22Rv1 (cell line): ENCODE measurements at regions not wholly inside any gene's neighbourhood (a gene's known extent, or its start where the extent isn't known, plus 50 kb on each side); places are given as distances from the start of the nearest gene placed in this dataset.

Experiments used
- H3K27ac ChIP-seq: fragments of 450-650 bp; 2 replicates; pipeline ENCODE4 v1.5.1; 2017
- ZFX ChIP-seq: fragments of 450-650 bp; IDR thresholded peaks from 2 replicates; pipeline ENCODE4 v1.6.1; 2017; ENCODE audit warnings: antibody characterized with exemption, borderline replicate concordance
- TF ChIP-seq, protein P1 (sequence below): fragments of 450-650 bp; IDR thresholded peaks from 2 replicates; pipeline ENCODE4 v1.5.1; 2017; ENCODE audit warnings: mild to moderate bottlenecking

DNA sequence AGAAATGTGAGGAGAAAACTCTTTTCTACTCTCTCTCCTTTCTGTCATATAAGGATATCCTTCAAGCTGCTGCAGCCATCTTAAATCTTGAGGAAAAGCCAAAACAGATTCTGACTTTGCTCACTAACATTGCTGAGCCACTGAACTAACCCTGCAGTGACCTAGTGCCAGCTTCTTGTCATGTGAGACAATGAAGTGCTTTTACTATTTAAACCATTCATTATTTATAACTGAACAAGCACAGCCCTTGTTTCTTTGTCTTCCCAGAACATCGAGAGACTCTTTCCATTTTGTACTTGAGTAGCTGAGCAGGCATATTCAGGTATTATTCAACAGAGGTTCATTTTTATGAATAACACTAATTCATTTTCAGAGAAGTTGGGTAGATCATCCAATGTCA lies 455.0 kb upstream of the TMPO start:
- H3K27ac ChIP-seq = no peak overlapping the region
- TF ChIP-seq, protein P1, sequence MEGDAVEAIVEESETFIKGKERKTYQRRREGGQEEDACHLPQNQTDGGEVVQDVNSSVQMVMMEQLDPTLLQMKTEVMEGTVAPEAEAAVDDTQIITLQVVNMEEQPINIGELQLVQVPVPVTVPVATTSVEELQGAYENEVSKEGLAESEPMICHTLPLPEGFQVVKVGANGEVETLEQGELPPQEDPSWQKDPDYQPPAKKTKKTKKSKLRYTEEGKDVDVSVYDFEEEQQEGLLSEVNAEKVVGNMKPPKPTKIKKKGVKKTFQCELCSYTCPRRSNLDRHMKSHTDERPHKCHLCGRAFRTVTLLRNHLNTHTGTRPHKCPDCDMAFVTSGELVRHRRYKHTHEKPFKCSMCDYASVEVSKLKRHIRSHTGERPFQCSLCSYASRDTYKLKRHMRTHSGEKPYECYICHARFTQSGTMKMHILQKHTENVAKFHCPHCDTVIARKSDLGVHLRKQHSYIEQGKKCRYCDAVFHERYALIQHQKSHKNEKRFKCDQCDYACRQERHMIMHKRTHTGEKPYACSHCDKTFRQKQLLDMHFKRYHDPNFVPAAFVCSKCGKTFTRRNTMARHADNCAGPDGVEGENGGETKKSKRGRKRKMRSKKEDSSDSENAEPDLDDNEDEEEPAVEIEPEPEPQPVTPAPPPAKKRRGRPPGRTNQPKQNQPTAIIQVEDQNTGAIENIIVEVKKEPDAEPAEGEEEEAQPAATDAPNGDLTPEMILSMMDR = no peak
- no peak for TF ChIP-seq ZFX

DNA sequence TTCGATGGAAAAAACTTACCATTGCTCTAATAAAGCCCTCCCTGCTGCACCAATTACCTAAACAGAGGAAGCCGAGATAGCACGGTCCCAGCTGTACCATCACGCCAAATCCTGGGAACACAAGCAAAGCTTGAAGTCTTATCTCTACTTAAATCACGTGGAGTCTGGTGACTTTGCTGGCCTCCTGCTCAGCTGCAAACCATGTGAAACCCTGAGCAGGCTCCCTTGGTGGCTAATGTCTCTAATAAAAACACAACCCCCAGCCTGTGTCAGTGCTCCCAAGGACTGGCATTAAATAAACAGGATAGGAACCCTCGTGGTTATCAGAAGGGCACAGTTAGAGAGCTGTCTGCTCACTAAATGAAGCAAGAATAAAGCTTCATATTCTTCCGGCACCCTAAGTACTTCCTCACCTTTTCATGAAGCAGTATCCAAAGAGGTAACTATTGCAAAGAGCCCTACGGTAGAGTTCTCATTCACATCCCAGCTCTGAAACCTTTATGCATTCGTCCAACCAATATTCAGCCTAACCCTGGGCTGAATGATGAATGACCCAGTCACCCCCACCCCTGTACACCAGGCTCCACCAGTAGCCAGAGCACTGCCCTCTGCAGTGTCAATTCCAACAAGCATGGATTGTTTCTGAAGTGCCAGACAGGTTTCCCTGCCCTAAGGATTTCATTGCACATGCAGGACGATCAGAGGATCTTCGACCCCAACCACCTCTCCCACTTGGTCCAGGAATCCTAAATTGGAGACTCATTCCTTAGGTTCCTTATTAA lies 452.7 kb upstream of the TMPO start:
- no peak overlapping the region for H3K27ac ChIP-seq
- no peak for TF ChIP-seq ZFX
- TF ChIP-seq, protein P1 = no peak

DNA sequence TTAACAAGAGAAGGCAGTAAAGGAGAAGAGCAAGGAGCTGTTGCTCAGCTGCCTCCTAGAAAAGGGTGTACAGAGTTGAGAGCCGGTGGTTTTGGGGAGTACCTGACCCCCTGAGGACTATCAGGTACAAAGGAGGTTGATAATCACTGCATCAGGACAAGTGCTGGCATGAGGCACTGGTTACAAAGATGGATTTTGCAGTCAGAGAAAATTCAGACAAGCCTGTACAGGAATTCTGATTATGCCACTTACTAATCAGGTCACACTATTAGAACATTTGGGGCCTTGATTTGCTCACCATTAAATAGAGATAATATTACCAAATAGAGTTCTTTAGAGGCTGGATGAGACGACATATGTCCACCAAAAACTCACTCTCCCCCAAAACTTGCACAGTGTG lies 450.9 kb upstream of the TMPO start:
- TF ChIP-seq, protein P1 = no peak
- no peak for TF ChIP-seq ZFX
- no peak overlapping the region for H3K27ac ChIP-seq

DNA sequence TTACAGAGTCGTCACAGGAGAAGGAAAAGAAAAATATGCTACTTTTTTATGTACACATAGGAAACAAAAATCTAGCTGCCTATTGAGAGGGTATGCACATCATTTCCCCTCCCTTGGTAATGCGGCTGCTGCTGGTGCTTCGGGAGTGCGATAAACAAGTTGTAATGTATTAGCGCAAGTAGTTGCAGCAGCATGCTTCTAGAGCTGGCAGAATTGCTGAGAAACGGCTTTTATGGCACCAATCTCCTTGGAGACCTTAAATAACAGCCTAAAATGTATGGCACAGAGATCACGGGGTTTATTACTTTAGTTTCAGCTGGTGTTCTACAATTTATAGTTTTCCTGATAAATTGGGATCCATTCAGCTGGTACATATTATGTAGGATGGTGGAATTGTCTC lies 447.6 kb upstream of the TMPO start:
- H3K27ac ChIP-seq = no peak overlapping the region
- TF ChIP-seq, protein P1 = no peak

DNA sequence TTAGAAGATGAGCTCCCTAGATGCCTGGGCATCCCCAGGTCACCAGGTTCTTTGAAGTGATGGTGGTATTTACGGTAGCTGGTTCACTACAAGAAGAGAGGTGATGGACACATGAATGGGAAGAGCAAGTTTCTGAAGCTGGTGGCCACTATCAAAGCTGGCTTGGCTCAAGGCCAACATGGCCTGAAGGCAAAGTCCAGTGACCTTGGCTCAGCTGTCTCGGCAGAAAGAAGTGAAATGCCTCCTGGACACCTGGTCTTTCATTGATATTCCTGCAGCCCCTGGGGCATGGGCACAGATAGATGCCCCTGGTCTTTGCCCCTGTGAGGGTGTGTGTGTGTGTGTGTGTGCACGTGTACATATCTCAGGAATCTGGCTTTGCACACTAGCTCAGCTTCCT lies 441.8 kb upstream of the TMPO start:
- no peak overlapping the region for H3K27ac ChIP-seq
- TF ChIP-seq ZFX = no peak
- TF ChIP-seq, protein P1 = no peak

DNA sequence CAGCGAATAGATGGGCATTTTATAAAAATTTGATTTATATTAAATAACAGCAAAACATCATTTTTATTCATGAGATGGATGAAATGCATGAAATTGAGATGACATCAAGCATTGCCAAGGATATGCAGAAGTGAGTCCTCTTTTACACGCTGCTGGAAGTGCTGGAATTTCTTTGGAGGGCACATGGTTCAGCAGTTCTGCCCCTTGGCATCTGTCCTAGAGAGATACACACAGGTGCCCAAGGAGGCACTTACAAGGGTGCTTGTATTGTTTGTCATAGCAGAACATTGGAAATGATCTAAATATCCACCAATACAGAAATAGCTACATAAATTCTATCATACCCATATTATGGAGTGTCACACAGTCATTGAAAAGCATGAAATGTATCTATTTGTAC lies 441.1 kb upstream of the TMPO start:
- TF ChIP-seq ZFX = no peak
- TF ChIP-seq, protein P1 = no peak
- no peak overlapping the region for H3K27ac ChIP-seq

DNA sequence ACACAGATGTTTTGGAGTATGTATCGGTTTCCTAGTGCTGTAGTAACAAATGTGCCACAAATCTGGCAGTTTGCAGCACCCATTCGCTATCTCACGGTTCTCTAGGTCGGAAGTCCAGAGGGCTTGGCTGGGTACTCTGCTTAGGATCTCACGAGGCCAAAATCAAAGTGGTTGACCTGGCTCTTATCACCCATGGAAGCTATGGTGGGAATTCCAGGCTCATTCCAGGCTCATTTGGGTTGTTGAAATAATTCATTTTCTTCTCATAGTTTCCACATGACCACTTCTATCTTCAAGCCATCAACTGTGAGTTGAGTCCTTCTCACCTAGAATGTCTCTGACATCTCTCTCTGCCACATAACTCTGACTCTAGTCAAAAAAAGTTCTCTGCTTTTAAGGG lies 431.0 kb upstream of the TMPO start:
- TF ChIP-seq, protein P1 = no peak
- no peak for TF ChIP-seq ZFX
- H3K27ac ChIP-seq = no peak overlapping the region
